HEK293 (cell line): ENCODE measurements at regions not wholly inside any gene's neighbourhood (a gene's known extent, or its start where the extent isn't known, plus 50 kb on each side); places are given as distances from the start of the nearest gene placed in this dataset.

ENCODE experiments used
- BCL11A ChIP-seq: fragments of 450-650 bp; formaldehyde crosslinking; IDR thresholded peaks from 2 replicates; pipeline ENCODE4 v1.5.1; 2016; ENCODE audit warnings: low read depth, missing biosample characterization, missing genetic modification characterization
- CTCF ChIP-seq: fragments of 450-650 bp; formaldehyde crosslinking; IDR thresholded peaks from 2 replicates; pipeline ENCODE4 v1.5.1; 2016; ENCODE audit warnings: missing biosample characterization, missing genetic modification characterization
- KLF1 ChIP-seq: fragments of 450-650 bp; formaldehyde crosslinking; IDR thresholded peaks from 2 replicates; pipeline ENCODE4 v1.5.1; 2016; ENCODE audit warnings: missing biosample characterization, missing genetic modification characterization
- OVOL3 ChIP-seq: fragments of 450-650 bp; formaldehyde crosslinking; IDR thresholded peaks from 2 replicates; pipeline ENCODE4 v1.5.1; 2016; ENCODE audit warnings: missing biosample characterization, missing genetic modification characterization
- RBAK ChIP-seq: fragments of 450-650 bp; formaldehyde crosslinking; IDR thresholded peaks from 2 replicates; pipeline ENCODE4 v1.5.1; 2016; ENCODE audit warnings: missing biosample characterization, missing genetic modification characterization
- ZNF157 ChIP-seq: fragments of 450-650 bp; formaldehyde crosslinking; IDR thresholded peaks from 2 replicates; pipeline ENCODE4 v1.5.1; 2016; ENCODE audit warnings: missing biosample characterization, missing genetic modification characterization
- ZNF239 ChIP-seq: fragments of 450-650 bp; formaldehyde crosslinking; IDR thresholded peaks from 2 replicates; pipeline ENCODE4 v1.5.1; 2016; ENCODE audit warnings: missing biosample characterization, missing genetic modification characterization
- ZNF341 ChIP-seq: fragments of 450-650 bp; formaldehyde crosslinking; IDR thresholded peaks from 2 replicates; pipeline ENCODE4; 2016; ENCODE audit warnings: low read depth, missing biosample characterization, missing genetic modification characterization
- ZNF416 ChIP-seq: fragments of 450-650 bp; formaldehyde crosslinking; IDR thresholded peaks from 2 replicates; pipeline ENCODE4 v1.5.1; 2016; ENCODE audit warnings: missing biosample characterization, missing genetic modification characterization
- ZNF560 ChIP-seq: fragments of 450-650 bp; formaldehyde crosslinking; IDR thresholded peaks from 2 replicates; pipeline ENCODE4 v1.5.1; 2017; ENCODE audit warnings: missing biosample characterization, missing genetic modification characterization, borderline replicate concordance
- ZNF654 ChIP-seq: fragments of 450-650 bp; formaldehyde crosslinking; IDR thresholded peaks from 2 replicates; pipeline ENCODE4 v1.5.1; 2016; ENCODE audit warnings: low read depth, missing biosample characterization, missing genetic modification characterization
- TF ChIP-seq, protein P1 (sequence below): fragments of 450-650 bp; formaldehyde crosslinking; IDR thresholded peaks from 2 replicates; pipeline ENCODE4 v1.5.1; 2016; ENCODE audit warnings: missing biosample characterization, missing genetic modification characterization, low read depth

DNA sequence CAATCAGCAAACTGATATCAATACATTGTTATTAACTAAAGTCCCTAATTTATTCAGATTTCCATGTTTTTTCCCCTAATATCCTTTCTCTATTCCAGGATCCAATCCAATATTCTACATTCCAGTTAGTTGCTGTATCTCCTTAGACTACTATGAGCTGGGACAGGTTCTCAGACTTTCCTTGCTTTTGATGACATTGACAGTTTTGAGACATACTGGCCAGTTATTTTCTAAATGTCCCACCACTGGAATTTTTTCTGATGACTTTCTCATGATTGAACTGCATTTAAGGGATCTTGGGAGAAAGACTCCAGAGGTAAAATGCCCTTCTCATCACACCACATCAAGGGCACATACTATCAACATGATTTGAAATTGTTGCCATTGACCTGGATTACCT is 177.1 kb upstream of the MAF start:
- TF ChIP-seq, protein P1, sequence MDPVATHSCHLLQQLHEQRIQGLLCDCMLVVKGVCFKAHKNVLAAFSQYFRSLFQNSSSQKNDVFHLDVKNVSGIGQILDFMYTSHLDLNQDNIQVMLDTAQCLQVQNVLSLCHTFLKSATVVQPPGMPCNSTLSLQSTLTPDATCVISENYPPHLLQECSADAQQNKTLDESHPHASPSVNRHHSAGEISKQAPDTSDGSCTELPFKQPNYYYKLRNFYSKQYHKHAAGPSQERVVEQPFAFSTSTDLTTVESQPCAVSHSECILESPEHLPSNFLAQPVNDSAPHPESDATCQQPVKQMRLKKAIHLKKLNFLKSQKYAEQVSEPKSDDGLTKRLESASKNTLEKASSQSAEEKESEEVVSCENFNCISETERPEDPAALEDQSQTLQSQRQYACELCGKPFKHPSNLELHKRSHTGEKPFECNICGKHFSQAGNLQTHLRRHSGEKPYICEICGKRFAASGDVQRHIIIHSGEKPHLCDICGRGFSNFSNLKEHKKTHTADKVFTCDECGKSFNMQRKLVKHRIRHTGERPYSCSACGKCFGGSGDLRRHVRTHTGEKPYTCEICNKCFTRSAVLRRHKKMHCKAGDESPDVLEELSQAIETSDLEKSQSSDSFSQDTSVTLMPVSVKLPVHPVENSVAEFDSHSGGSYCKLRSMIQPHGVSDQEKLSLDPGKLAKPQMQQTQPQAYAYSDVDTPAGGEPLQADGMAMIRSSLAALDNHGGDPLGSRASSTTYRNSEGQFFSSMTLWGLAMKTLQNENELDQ (tag by site-specific recombination): no peak
- TF ChIP-seq ZNF157 (tag by site-specific recombination): no peak
- TF ChIP-seq CTCF (tag by site-specific recombination): no peak
- TF ChIP-seq ZNF560 (tag by site-specific recombination): no peak
- no peak for TF ChIP-seq BCL11A (tag by site-specific recombination)
- TF ChIP-seq OVOL3 (tag by site-specific recombination): no peak
- no peak for TF ChIP-seq ZNF416
- no peak for TF ChIP-seq ZNF654 (tag by site-specific recombination)
- TF ChIP-seq KLF1 (tag by site-specific recombination): no peak
- TF ChIP-seq ZNF341 (tag by site-specific recombination): no peak
- TF ChIP-seq ZNF239 (tag by site-specific recombination): no peak
- TF ChIP-seq RBAK (tag by site-specific recombination): no peak
